ENCODE measurements at regions not wholly inside any gene's neighbourhood (a gene's known extent, or its start where the extent isn't known, plus 50 kb on each side); places are given as distances from the start of the nearest gene placed in this dataset.
"Not testable (repeated sequence)": the region's sequence is repeated elsewhere in the genome, so short reads cannot be mapped to it uniquely, and the experiment has no call there.

DNA sequence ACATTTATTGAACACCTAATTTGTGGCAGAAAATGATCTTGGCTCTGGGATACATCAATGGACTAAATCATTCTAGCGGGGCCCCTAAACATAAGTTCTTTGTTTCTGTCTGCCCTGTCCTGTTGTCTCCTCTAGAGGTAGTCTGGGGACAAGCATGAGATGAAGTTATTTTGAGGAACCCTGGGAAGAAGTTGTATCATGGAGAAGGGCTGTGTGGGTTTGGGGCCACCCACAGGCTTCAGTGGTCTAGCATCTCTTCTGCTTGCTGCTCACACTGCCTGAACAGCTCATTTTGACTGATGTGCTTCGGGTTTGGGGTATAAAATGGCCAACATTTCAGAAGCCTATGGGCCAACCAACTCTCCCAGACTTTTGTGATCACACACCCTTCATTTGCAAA is 50.3 kb upstream of the OSBPL11 start:
- no peak for DNase-seq

DNA sequence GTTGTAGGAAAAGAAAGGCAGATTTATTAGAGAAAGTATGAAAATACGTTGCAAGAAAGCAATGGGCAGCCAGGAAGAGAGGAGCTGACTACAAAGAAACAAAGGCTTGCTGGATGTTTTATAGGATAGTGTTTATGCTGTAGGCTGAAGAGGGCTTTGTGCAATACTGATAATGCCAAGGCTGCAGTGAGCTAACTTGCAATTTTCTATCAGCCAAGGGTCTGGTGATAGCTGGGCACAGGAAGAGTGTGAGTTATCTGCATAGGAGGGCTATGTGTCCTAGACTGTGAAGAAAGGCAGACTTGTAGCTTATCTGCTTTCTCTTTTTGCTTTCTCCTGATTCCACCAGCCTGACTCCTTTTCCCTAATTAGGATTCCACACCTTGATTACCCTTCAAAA is 51.3 kb upstream of the OSBPL11 start:
- DNase-seq, result no peak

DNA sequence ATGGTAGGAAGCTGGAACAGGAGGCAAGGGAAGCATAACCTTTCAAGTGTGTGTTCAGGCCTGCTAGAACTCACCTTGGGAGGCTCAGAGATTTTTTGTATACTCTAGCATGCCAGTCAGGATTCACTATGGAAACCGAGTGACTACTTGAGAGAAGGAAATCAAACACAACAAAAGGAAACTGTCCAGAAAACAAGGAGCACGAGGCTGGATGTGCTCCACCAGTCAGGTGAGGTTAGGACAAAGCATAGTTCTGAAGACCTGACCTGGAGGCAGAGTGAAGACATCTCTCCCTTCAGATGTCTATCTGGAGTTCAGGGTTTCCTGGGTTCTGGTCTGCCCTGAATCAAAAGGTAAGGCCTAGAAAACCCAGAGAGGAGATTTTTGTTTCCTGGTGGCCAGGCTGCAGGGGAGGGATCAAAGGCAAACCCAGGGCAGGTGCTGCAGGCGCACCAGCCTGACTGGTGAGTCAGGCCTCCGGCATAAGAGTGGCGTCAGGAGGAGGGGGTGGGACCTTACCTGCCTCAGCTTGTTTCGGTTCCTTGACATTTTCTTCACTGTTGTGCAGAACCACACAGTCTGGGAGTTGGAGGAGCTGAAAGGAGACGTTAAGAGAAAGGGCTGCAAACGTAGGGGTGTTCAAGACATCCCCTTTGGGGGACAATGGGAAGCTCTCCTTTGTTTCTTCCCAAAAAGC is 52.2 kb upstream of the OSBPL11 start:
- DNase-seq, result no peak

DNA sequence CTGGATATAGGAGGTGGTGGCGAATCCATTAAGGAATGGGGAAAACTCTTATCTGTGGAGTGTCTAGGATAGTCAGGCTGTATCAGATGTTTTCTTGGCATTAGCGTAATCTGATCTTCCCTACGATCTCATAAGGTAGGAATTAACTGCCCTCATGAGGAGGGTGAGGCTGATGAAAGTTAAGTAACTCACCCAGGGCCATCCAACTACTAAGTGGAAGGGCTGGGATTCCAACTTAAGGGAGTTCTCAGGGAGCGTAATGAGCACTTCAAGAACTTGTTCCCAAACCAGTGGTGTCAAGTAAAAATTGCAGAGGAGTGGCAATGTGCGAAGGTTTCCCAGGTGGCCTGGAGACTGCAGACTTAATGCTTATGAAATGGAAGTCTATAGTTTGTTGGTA is 55.9 kb upstream of the OSBPL11 start:
- DNase-seq, result no peak

DNA sequence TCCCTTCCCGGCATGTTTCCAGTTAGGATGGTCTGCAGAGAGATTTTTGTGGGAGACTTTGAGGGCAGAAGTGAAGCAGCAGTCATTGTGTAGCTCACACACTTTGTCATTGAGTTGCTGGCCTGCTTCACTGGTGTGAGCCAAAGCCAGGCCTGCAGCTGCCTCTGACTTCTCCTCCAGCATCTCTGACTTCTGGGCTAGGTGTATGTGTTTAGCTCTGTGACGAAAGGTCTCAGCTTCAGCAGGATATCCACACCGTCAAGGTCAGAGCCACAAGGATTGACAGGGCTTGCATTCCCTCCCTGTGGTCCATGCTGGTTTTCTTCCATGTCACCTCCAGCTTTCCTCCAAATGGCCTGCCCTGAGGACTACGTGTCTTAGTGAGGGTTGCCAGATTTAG is 57.1 kb upstream of the OSBPL11 start:
- DNase-seq, result no peak

DNA sequence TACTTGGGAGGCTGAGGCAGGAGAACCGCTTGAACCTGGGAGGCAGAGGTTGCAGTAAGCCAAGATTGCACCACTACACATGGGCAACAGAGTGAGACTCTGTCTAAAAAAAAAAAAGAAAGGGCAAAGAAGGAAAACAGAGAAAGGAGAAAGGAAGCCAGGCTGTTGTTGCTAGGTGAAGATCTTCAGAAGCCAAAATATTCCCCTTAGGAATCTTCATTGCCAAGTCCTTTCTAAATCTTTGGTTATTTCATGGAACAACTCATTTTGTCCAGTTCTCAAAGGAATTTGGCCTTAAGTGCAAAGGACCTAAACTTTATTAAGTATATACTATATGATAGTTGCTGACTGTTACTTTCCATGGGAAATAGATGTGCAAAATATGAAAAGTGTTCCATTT is 59.2 kb upstream of the OSBPL11 start:
- DNase-seq, result no peak

DNA sequence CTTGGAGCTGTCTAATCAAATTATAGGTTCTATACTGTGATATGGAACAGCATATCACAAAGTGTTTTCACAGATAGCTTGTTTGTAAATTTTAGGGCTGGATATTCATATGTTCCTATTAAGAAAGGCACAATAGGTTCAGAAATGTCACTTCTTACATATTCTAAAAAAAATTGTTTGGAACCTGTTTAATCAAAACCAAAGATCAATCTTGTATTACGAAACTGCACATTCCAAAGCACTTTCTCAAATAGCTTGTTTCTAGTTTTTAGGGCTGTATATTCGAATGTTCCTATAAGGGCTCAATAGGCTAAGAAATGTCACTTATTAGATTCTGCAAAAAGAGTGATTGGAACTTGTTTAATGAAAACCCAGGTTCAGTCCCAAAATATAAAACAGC is 67.4 kb upstream of the OSBPL11 start:
- no peak for DNase-seq

DNA sequence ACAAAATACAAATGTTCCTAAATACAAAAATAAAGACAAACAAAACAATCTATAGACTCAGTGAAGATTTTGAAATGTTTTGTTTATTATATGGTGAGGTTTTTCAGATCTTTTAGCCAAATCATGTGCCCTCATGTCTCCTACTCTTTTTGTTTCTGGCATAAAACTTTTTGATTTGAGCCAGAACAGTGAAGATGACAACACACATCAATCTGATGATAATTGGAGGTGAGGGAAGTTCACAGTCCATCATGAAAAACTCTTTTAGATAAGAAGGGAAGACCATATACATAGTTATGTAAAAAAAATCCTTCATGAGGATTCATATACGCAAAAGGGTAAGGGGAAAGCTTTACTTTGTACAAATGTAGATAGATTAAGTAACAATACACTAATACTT is 75.1 kb upstream of the OSBPL11 start:
- no peak for DNase-seq

DNA sequence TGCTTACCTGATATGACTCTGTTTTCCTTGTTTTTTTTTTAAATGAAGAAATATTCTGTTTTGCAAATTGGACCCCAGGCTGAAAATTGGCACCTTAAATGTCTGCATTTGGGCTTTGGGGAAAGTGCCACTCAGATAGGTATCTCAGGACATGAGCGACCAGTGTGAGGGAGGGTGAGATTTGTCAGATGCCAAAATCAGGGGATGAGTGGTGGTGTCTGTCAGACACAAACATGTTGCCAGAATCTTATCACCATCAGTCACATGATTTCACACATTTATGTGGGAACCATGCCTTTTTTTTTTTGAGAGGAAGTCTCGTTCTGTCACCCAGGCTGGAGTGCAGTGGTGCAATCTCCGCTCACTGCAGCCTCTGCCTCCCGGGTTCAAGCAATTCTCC is 75.6 kb upstream of the OSBPL11 start:
- no peak for DNase-seq

DNA sequence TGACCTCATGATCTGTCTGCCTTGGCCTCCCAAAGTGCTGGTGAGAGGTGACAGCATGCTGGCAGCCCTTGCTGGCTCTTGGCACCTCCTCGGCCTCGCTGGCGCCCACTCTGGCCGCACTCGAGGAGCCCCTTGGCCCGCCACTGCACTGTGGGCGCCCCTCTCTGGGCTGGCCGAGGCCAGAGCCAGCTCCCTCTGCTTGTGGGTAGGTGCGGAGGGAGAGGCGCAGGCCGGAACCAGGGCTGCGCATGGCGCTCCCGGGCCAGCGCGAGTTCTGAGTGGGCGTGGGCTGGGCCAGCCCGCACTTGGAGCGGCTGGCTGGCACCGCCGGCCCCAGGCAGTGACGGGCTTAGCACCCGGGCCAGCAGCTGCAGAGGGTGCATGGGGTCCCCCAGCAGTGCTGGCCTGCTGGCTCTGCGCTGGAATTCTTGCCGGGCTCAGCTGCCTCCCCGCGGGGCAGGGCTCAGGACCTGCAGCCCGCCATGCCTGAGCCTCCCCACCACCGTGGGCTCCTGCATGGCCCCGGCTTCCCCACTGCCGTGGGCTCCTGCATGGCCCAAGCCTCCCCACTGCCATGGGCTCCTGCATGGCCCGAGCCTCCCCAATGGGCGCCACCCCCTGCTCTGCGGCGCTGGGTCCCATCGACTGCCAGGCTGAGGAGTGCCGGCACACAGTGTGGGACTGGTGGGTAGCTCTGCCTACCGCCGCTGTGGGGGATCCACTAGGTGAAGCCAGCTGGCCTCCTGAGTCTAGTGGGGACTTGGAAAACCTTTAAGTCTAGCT is 76.4 kb upstream of the OSBPL11 start:
- no peak for DNase-seq

DNA sequence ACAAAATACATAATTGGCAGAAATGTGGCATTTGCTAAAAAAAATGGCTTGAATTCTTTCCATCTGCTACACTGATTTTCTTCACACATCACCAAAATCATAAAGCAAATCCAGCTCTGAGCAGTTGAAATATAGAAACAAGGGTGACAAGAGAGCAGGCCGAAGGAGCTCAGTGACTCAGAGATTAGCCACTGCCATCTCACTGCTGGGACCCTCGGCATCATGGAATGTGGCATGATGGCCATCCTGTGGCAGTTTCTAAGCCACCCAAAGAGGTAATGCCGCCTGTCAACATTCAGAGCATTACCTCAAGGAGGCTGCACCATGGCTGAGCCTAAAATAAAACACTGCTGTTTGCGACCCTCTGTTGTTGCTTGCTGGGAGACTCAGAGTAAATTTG is 80.5 kb upstream of the OSBPL11 start:
- no peak for DNase-seq

DNA sequence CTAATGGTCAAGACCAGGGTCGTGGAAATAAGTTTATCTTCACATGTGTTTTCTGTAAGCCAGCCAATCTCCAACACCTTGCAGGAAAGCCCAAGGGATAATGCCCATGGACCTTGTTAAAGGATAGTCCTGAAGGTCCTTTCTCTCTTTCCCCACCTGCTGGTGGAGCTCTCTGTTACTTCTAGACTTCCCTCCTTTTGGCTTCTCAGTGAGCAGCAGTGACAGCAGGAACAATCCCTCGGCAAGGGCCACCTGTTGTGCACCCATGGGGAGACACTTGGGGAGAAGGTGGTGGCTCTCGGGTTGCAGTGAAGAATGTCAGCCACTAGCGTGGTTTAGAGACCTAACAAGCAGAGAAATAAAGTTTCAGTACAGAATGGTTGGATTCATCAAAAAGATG is 84.0 kb upstream of the OSBPL11 start:
- DNase-seq, result no peak

DNA sequence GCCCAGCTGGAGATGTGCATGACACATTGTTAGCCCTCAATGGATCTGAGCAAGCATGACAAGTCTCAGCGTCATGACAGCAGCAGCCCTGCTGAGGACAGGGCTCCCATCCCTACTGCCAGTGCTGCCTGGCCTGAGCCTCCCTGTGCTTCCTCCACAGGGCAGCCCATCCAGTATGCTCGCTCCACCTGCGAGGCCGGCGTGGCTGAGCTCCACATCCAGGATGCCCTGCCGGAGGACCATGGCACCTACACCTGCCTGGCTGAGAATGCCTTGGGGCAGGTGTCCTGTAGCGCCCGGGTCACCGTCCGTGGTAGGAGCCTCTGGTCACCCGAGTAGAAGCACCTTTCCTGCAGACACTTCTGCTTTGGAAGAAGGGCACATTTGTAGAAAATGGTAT is 85.8 kb upstream of the OSBPL11 start:
- no peak for DNase-seq

DNA sequence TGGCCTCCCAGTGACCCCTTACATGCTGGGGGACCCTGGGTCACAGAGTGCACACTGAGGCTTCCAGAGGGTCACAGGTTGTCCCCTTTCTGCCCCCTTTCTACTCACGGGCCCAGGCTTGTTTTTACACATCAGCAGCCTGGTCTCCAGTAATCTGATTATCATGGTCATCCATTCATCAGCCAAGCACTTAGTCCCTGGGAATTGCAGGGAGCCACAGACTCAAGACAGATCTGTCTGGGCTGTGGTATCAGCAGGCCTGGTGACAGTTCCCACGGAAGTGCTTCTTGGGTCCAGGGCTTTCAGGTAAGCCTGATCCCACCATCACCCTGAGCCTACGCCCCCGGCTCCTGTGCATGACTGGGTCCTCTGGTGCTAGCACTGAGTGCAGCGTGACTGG is 86.6 kb upstream of the OSBPL11 start:
- not testable (repeated sequence) for DNase-seq

DNA sequence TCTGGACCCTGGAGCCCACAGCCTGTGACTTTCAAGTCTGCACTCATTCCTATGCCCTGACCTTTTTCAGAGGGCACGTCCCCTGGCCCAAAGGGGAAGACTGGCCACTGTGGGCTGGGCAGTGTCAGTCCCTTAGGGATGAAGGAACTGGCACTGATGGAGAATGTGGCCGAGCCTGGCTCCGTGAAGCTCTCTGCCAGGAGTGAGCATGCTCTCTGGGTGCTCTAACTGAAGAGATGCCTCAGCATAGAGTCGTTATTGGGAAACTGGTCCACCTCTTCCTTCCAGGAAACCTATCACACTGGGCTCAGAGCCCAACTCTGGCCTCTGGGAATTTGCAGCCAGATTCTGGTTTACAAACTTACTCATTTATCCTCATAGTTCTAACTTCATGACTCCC is 87.3 kb upstream of the OSBPL11 start:
- DNase-seq, result not testable (repeated sequence)

DNA sequence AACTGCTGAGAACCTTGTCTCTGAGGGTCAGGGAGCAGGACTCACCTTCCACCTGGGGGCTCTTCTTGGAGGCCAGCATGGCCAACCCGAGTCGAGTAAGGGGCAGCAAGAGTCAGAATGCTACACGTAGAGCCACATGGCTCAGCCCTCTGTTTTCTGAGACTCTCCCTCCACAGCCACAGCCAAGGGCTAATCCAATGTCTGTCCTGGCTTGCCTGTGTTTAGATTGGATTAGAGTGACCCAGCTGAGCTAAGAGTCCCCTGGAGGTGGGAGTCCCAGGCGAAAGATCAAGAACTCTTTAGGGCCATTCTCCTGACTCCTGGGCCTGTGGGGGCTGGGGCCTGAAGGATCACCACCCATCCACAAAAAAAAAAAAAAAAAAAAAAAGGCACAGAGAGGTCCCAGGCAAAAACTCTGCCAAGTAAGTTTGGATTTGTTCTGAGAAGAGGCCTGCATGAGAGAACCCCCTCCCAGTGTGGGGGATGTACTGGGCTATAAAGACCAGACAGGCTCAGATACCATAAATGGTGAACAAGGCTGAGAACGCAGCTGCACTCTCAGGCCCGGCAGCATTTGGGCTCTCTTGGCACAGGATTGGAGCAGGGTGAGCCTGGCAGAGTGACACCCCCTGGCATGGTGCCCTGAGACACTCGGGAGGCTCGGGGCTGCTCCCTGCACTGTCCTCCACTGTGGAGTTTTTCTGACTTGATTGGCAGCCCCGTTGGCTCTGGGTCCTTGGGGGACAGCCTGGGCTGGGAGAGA is 88.0 kb upstream of the OSBPL11 start:
- DNase-seq, result no peak

DNA sequence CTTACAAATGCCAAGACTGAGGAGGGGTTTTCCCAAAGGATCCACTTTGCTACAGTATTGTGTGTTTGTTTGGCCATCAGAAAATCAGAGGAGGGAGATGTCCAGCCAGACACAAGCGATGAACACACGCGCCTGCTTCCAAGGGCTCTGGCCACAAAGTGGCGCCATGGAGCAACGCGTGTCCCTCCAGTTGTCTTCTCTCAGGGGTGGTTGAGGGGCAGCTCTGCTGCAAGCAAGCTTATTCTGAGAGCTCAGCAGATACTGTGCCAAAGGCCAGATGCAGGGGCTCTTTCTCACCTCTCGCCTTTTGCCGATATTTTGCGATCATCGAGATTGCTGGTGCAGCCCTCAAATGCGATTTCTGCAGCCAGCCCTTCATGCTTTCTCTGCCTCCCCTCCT is 88.9 kb upstream of the OSBPL11 start:
- no peak for DNase-seq

DNA sequence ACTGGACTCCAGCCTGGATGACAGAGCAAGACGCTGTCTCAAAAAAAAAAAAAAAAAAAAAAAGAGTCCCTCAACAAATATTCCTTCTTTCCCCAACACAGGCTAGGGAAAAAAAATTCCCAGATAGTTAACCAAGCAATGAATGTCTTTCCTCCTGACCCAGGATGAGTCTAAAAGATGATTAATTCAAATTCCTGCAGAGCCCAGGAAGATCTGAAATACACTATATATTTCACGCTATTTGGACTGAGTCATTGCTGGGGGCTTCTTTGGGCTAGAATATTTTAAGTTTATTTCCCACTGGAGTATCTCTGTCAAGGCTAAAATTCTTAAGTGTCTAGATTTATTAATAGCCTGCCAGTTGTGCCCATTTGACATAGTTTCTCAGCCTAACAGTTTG is 90.4 kb upstream of the OSBPL11 start:
- DNase-seq, result not testable (repeated sequence)

DNA sequence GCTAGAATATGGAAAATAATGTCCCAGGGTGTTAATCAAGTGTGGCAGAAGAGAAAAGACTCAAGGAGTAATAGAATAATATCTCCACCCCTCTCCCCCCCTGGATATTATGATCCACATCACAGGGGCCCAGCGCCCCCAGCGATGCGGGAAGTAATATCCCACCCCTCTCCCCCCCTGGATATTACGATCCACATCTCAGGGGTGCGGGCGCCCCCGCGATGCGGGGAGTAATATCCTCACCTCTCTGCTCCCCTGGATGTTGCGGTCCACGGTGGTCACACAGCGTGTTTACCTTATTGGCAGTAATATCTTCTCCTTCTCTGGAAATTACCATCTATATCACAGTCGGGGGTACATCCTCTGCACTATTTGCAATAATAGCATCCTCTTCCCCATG is 97.1 kb upstream of the OSBPL11 start:
- DNase-seq, result no peak

DNA sequence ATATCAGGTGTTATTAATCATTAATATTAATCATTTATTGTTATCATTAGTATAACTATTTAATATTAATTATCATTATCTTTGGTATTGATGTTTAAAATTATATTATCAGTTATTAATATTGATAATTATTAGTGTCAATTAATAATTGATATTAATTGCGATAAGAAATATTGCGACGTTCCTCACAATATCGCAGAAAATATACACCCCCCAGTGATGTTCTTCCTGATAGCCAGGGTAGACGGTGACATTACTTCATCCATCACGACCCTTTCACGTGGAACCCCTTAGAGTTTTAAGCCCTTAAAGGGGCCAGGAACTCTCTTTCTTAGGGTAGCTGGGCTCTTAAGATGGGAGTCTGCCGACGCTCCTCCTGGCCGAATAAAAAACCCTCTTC is 98.6 kb upstream of the OSBPL11 start:
- DNase-seq, result no peak

DNA sequence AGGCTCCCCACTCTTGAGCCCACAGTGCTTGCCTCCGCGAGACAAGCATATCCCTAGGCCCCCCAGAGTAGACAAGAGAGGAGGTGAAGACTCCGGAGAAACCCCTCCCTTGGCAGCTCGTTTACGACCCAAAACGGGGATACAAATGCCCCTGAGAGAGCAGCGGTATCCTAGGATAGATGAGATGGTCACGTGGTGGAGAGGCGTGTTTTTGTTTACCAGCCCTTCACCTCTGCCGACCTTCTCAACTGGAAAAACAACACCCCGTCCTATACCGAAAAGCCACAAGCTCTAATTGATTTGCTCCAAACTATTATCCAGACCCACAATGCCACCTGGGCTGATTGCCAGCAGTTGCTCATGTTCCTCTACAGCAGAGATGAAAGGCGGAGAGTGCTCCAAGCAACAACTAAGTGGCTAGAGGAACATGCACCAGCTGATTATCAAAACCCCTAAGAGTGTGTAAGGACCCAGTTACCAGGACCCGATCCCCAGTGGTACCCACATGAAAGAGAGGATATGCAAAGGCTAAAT is 99.5 kb upstream of the OSBPL11 start:
- DNase-seq, result no peak

DNA sequence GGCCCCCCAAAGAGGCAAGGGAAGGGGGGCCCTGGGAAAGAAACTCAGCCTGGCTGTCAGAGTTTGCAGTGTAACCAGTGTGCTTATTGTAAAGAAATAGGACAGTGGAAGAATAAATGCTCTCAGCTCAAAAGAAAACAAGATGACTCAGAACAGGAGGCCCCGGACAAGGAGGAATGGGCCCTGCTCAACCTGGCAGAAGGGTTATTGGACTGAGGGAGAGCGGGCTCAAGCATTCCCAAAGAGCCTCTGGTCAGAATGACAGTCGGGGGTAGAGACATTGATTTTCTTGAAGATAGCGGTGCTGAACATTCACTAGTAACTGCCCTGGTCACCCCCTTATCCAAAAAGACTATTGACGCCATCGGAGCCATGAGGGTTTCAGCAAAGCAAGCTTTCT is 100.4 kb upstream of the OSBPL11 start:
- no peak for DNase-seq

DNA sequence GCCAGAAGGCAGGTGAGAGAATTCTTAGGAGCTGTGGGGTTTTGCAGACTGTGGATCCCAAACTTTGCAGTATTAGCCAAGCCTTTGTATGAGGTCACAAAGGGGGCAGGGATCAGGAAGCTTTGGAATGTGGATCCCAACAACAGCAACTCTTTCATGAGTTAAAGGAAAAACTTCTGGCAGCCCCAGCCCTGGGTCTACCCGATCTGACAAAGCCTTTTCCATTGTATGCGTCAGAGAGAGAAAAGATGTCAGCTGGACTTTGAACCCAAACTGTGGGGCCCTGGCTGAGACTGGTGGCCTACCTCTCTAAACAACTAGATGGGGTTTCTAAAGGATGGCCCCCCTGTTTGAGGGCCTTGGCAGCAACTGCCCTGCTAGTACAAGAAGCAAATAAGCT is 101.8 kb upstream of the OSBPL11 start:
- not testable (repeated sequence) for DNase-seq
